Suppressor macrophage treated with lipopolysaccharide for 1 hour (primary cell): ENCODE measurements at regions not wholly inside any gene's neighbourhood (a gene's known extent, or its start where the extent isn't known, plus 50 kb on each side); places are given as distances from the start of the nearest gene placed in this dataset.
"Not testable (repeated sequence)": the region's sequence is repeated elsewhere in the genome, so short reads cannot be mapped to it uniquely, and the experiment has no call there.

Experiments used
- DNase-seq, 3 donors: peaks; one replicate each; pipeline ENCODE4 v3.0.0-alpha.2; 2020 to 2022

- no peak for DNase-seq
Measured at GRCh38 chr10:106044503-106044902, 1120.0 kb downstream of the SORCS1 start.

- DNase-seq: no peak
Measured at GRCh38 chr10:106043863-106044262, 1120.6 kb downstream of the SORCS1 start.

- no peak for DNase-seq
Measured at GRCh38 chr10:106038246-106038645, 1126.3 kb downstream of the SORCS1 start.

GRCh38 chr10:106033065-106033464 is 1131.4 kb downstream of the SORCS1 start:
- DNase-seq: no peak

GRCh38 chr10:106032450-106033002 is 1132.0 kb downstream of the SORCS1 start:
- DNase-seq: no peak

GRCh38 chr10:106027240-106027639 is 1137.3 kb downstream of the SORCS1 start:
- no peak for DNase-seq

GRCh38 chr10:106025208-106025811 is 1139.2 kb downstream of the SORCS1 start:
- no peak for DNase-seq

GRCh38 chr10:106023329-106023728 is 1141.2 kb downstream of the SORCS1 start:
- DNase-seq: no peak

GRCh38 chr10:106019559-106019958 is 1144.9 kb downstream of the SORCS1 start:
- DNase-seq: not testable (repeated sequence)

GRCh38 chr10:106015369-106016199 is 1148.9 kb downstream of the SORCS1 start:
- not testable (repeated sequence) for DNase-seq

GRCh38 chr10:106011250-106011649 is 1153.3 kb downstream of the SORCS1 start:
- no peak for DNase-seq

- no peak for DNase-seq
Measured at GRCh38 chr10:106000721-106001120, 1163.8 kb downstream of the SORCS1 start.

- DNase-seq: no peak
Measured at GRCh38 chr10:105993609-105994008, 1170.9 kb downstream of the SORCS1 start.

GRCh38 chr10:105992928-105993327 is 1171.6 kb downstream of the SORCS1 start:
- DNase-seq: no peak

GRCh38 chr10:105990529-105990928 is 1174.0 kb downstream of the SORCS1 start:
- DNase-seq: no peak

GRCh38 chr10:105989995-105990394 is 1174.5 kb downstream of the SORCS1 start:
- DNase-seq: no peak

- no peak for DNase-seq
Measured at GRCh38 chr10:105988848-105989247, 1175.7 kb downstream of the SORCS1 start.

GRCh38 chr10:105986912-105987635 is 1177.4 kb downstream of the SORCS1 start:
- DNase-seq: no peak

GRCh38 chr10:105986486-105986885 is 1178.0 kb downstream of the SORCS1 start:
- no peak for DNase-seq

- no peak for DNase-seq
Measured at GRCh38 chr10:105982735-105983134, 1181.8 kb downstream of the SORCS1 start.

GRCh38 chr10:105981679-105982078 is 1182.8 kb downstream of the SORCS1 start:
- no peak for DNase-seq

- DNase-seq: no peak
Measured at GRCh38 chr10:105974803-105975456, 1189.6 kb downstream of the SORCS1 start.

- DNase-seq: no peak
Measured at GRCh38 chr10:105973902-105974301, 1190.6 kb downstream of the SORCS1 start.
